ENCODE measurements at regions not wholly inside any gene's neighbourhood (a gene's known extent, or its start where the extent isn't known, plus 50 kb on each side); places are given as distances from the start of the nearest gene placed in this dataset.
"Not testable (repeated sequence)": the region's sequence is repeated elsewhere in the genome, so short reads cannot be mapped to it uniquely, and the experiment has no call there.

- H3K4me3 Mint-ChIP-seq: no peak overlapping the region
- no peak overlapping the region for H3K27ac Mint-ChIP-seq
- no peak for DNase-seq
- no peak for ATAC-seq (ENCODE audit: low read depth in 2 of 2)
- no peaks in the 10 kb centered on the region for H3K36me3 Mint-ChIP-seq
- H3K4me1 Mint-ChIP-seq: no peaks in the 10 kb centered on the region
- peaks cover 6 to 22% (median 12%) of the 10 kb centered on the region in 7 donors for H3K9me3 Mint-ChIP-seq
- H3K27me3 Mint-ChIP-seq: no peaks in the 10 kb centered on the region
Measured at GRCh38 chr3:21220944-21221343, 530.1 kb downstream of the ZNF385D start.

DNA sequence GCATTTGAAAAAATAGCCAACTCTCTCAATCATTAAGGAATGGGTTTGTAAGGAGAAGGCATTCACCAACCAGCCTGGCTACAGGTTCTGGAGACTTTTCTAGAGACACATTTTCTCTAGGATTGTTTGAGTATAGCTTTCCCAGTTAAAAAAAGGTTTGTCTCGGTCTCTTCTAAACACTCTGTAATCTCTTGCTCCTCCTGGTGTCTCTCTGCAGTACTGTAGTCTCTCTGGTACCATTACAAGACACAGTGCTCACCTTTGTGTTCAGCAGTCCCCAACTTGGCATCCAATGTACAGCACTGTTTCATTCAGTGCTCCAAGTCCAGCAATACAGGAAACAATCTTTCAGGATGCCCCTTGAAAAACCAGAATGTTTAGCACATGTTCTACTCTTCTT, 534.4 kb downstream of the ZNF385D start:
- Mint-ChIP-seq H3K27me3 (no peaks in the 10 kb centered on the region), H3K9me3 (peaks cover 9 to 47% (median 25%) of the 10 kb centered on the region in 7 donors), H3K4me3 (no peak overlapping the region), H3K4me1 (no peaks in the 10 kb centered on the region), H3K27ac (no peak overlapping the region), H3K36me3 (no peaks in the 10 kb centered on the region)
- ATAC-seq (ENCODE audit: low read depth in 2 of 2) (no peak), DNase-seq (no peak)

- not testable (repeated sequence) for H3K27ac Mint-ChIP-seq; DNase-seq; H3K4me1 Mint-ChIP-seq; H3K27me3 Mint-ChIP-seq; ATAC-seq (ENCODE audit: low read depth in 2 of 2); H3K4me3 Mint-ChIP-seq
- Mint-ChIP-seq H3K9me3 (peaks cover 15 to 56% (median 27%) of the 10 kb centered on the region in 7 donors), H3K36me3 (peaks cover 0 to 16% of the 10 kb centered on the region in 2 donors)
Measured at GRCh38 chr3:21204122-21204521, 546.9 kb downstream of the ZNF385D start.

DNA sequence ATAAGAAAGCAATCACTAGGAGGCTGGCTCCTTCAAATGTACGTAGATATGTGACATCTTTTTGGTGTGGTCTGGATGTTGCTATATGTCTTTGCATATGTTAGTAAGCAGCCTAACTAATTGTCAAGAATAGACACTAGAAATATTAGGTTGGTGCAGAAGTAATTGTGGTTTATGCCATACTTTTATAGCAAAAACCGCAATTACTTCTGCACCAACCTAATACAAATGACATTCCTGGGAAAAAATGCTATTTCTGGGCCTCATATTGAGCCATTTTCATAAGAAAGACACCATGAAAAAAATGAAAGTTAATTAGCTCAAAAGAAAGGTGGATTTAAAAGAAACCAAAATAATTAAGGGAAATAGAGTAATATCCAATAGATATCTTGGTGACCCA, 555.8 kb downstream of the ZNF385D start:
- peaks cover 1 to 14% (median 10%) of the 10 kb centered on the region in 7 donors for H3K9me3 Mint-ChIP-seq
- no peaks in the 10 kb centered on the region for H3K36me3 Mint-ChIP-seq
- H3K4me3 Mint-ChIP-seq: no peak overlapping the region
- ATAC-seq (ENCODE audit: low read depth in 2 of 2) (no peak), DNase-seq (no peak)
- no peaks in the 10 kb centered on the region for H3K4me1 Mint-ChIP-seq
- H3K27ac Mint-ChIP-seq: no peak overlapping the region
- H3K27me3 Mint-ChIP-seq: no peaks in the 10 kb centered on the region

DNA sequence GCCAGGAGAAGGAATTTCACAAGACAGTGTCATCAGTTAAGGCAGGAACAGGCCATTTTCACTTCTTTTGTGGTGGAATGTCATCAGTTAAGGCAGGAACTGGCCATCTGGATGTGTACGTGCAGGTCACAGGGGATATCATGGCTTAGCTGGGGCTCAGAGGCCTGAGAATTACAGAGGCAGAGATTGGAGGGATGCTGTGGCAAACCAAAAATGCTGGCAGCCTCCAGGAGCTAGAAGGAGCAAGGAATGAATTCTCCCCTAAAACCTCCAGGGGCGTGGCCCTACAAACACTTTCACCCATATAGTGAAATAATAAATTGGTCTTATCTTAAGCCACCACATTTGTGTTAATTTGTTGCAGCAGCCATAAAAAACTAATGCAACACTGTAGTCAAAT, 557.0 kb downstream of the ZNF385D start:
- ATAC-seq (ENCODE audit: low read depth in 2 of 2); H3K9me3 Mint-ChIP-seq; H3K36me3 Mint-ChIP-seq; H3K4me1 Mint-ChIP-seq; DNase-seq; H3K4me3 Mint-ChIP-seq; H3K27me3 Mint-ChIP-seq; H3K27ac Mint-ChIP-seq: not testable (repeated sequence)

GRCh38 chr3:21188459-21188858, 562.6 kb downstream of the ZNF385D start:
- no peak overlapping the region for H3K27ac Mint-ChIP-seq
- no peaks in the 10 kb centered on the region for H3K4me1 Mint-ChIP-seq
- ATAC-seq (ENCODE audit: low read depth in 2 of 2) (no peak), DNase-seq (no peak)
- no peak overlapping the region for H3K4me3 Mint-ChIP-seq
- no peaks in the 10 kb centered on the region for H3K27me3 Mint-ChIP-seq
- H3K9me3 Mint-ChIP-seq: peaks cover 0 to 13% (median 7%) of the 10 kb centered on the region in 7 donors
- H3K36me3 Mint-ChIP-seq: no peaks in the 10 kb centered on the region

DNA sequence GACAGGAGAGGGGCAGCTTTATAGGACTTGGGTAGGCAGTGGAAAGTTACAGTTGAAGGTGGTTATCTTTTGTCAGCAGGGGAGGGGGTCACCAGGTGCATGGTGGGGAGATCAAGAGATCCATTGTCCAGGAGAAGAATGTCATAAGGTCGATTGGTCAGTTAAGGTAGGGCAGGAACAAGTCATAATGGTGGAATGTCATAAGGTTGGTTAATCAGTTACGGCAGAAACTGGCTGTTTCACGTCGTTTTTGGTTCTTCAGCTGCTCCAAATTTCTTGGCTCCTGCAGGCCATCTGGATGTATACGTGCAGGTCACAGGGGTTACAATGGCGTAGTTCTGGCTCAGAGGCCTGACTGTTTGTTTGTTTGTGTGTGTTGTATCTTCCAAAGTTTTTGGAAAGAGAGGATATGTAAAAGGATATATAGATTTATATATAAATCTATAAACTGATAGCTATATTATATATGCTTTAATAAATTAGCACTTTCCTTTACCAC, 565.1 kb downstream of the ZNF385D start:
- Mint-ChIP-seq H3K4me1 (no peaks in the 10 kb centered on the region), H3K4me3 (no peak overlapping the region), H3K36me3 (no peaks in the 10 kb centered on the region), H3K9me3 (peaks cover 0 to 7% (median 5%) of the 10 kb centered on the region in 7 donors), H3K27ac (peak overlapping the region in 1 of 6 donors; percentile 7), H3K27me3 (no peaks in the 10 kb centered on the region)
- ATAC-seq (ENCODE audit: low read depth in 2 of 2): no peak
- no peak for DNase-seq

DNA sequence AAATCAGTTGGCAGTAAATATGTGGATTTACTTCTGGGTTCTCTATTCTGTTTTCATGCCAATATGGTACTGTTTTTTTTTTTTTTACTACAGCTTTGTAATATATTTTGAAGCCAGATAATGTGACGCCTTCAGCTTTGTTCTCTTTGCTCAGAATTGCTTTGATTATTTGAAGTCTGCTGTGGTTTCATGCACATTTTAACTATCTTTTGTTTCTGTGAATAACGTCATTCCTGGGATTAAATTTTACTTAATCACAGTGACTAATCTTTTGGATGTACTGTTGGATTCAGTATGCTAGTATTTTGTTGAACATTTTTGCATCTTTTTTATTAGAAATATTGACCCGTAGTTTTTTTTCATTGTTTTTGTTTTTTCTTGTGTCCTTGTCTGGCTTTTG, 576.5 kb downstream of the ZNF385D start:
- DNase-seq: no peak
- H3K4me1 Mint-ChIP-seq: no peaks in the 10 kb centered on the region
- no peak overlapping the region for H3K27ac Mint-ChIP-seq
- peaks cover 13 to 43% (median 22%) of the 10 kb centered on the region in 7 donors for H3K9me3 Mint-ChIP-seq
- H3K4me3 Mint-ChIP-seq: no peak overlapping the region
- H3K36me3 Mint-ChIP-seq: peaks cover 5 to 13% of the 10 kb centered on the region in 2 donors
- ATAC-seq (ENCODE audit: low read depth in 2 of 2): no peak
- H3K27me3 Mint-ChIP-seq: no peaks in the 10 kb centered on the region

GRCh38 chr3:21170964-21171363, 580.0 kb downstream of the ZNF385D start:
- H3K27ac Mint-ChIP-seq: no peak overlapping the region
- H3K27me3 Mint-ChIP-seq: no peaks in the 10 kb centered on the region
- ATAC-seq (ENCODE audit: low read depth in 2 of 2): no peak
- DNase-seq: no peak
- no peaks in the 10 kb centered on the region for H3K4me1 Mint-ChIP-seq
- no peak overlapping the region for H3K4me3 Mint-ChIP-seq
- peaks cover under 1 to 10% (median 6%) of the 10 kb centered on the region in 7 donors for H3K9me3 Mint-ChIP-seq
- H3K36me3 Mint-ChIP-seq: no peaks in the 10 kb centered on the region

DNA sequence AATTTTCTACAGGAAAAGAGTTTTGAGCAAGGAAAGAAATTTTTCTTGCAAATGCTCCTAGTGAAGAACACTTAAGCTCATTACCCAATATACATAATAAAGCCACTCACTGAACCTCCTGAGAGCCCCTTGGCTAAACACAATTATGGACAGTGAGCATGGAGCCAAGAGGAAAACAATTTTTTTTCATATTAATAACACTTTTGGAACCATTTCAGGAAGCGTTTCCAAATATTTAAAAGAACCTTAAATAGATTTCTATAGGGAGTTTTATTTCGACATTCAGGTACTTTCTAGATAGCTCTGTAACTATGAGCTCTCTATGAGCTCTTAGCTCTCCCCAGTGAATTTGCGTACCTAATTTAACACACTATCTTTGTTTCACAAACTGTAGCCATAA, 581.1 kb downstream of the ZNF385D start:
- no peaks in the 10 kb centered on the region for H3K27me3 Mint-ChIP-seq
- no peak for DNase-seq
- no peak overlapping the region for H3K4me3 Mint-ChIP-seq
- no peak for ATAC-seq (ENCODE audit: low read depth in 2 of 2)
- H3K36me3 Mint-ChIP-seq: no peaks in the 10 kb centered on the region
- peak overlapping the region in 1 of 6 donors; percentile 3 for H3K27ac Mint-ChIP-seq
- H3K9me3 Mint-ChIP-seq: peaks cover 0 to 6% (median 2%) of the 10 kb centered on the region in 7 donors
- H3K4me1 Mint-ChIP-seq: no peaks in the 10 kb centered on the region

- no peak overlapping the region for H3K4me3 Mint-ChIP-seq
- H3K4me1 Mint-ChIP-seq: no peaks in the 10 kb centered on the region
- peaks cover 0 to 7% (median 0%) of the 10 kb centered on the region in 7 donors for H3K9me3 Mint-ChIP-seq
- no peak for ATAC-seq (ENCODE audit: low read depth in 2 of 2)
- no peaks in the 10 kb centered on the region for H3K27me3 Mint-ChIP-seq
- no peak overlapping the region for H3K27ac Mint-ChIP-seq
- H3K36me3 Mint-ChIP-seq: no peaks in the 10 kb centered on the region
- no peak for DNase-seq
Measured at GRCh38 chr3:21168471-21168870, 582.5 kb downstream of the ZNF385D start.

GRCh38 chr3:21163956-21164355, 587.1 kb downstream of the ZNF385D start:
- Mint-ChIP-seq H3K4me1 (no peaks in the 10 kb centered on the region), H3K4me3 (no peak overlapping the region), H3K9me3 (peaks cover 0 to 9% (median 3%) of the 10 kb centered on the region in 7 donors), H3K27me3 (no peaks in the 10 kb centered on the region), H3K36me3 (no peaks in the 10 kb centered on the region), H3K27ac (no peak overlapping the region)
- no peak for ATAC-seq (ENCODE audit: low read depth in 2 of 2)
- no peak for DNase-seq

DNA sequence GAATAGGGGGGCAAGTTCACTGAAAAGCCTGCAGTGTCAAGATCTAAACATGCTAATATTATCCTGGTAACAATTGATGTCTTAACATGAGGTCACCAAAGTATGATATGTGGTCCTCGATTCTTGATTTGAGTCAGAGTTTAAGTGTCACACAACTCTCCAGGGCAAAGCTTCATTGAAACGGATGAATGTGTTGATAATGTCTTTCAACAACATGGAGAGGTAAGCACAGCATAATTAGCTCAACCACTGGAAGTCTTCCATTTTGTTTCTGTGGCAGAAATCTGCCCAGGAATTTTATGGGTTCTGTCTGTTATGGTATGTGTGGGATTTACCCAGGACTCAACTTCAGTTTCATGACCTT, 591.5 kb downstream of the ZNF385D start:
- no peak for ATAC-seq (ENCODE audit: low read depth in 2 of 2)
- no peak for DNase-seq
- Mint-ChIP-seq H3K4me1 (no peaks in the 10 kb centered on the region), H3K27me3 (no peaks in the 10 kb centered on the region), H3K27ac (no peak overlapping the region), H3K36me3 (no peaks in the 10 kb centered on the region), H3K9me3 (peaks cover 0 to 10% (median 6%) of the 10 kb centered on the region in 7 donors), H3K4me3 (no peak overlapping the region)

DNA sequence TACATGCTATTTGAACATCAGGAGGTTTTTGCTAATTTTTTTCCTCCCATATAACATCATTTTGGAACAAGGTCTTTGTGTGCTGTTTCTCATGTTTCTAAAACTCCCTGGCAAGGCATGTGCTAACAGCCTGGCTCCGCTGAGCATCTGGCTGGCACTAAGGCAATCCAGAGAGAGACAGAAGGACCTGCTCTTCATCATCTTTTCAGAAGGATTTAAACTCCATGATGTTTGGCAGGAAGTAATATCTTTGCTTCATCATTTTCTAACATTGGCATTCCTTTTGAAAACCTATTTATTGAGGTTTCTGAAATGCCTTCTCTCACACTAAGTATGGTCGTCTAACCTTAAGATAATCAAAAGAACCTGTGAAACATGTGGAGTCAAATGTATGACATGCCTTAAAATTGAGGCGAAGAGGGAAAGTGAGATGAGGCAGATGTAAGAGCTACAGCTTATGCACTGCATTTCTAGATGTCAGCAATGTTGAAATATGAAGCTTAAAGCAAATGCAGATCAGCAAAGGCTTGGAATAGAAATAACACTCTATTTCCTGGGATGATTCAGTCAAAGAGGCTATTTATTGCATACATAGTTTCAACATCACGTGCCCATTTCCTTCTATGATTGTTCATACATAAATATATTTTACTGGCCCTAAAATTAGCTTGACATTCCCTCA, 592.0 kb downstream of the ZNF385D start:
- no peak for DNase-seq
- Mint-ChIP-seq H3K27ac (no peak overlapping the region), H3K36me3 (no peaks in the 10 kb centered on the region), H3K9me3 (peaks cover 0 to 10% (median 6%) of the 10 kb centered on the region in 7 donors), H3K4me3 (no peak overlapping the region), H3K4me1 (no peaks in the 10 kb centered on the region), H3K27me3 (no peaks in the 10 kb centered on the region)
- ATAC-seq (ENCODE audit: low read depth in 2 of 2): no peak
